HG02870 (cell line): ENCODE measurements at regions not wholly inside any gene's neighbourhood (a gene's known extent, or its start where the extent isn't known, plus 50 kb on each side); places are given as distances from the start of the nearest gene placed in this dataset.

ENCODE experiments used
- ATAC-seq: cut with Tn5 transposase; IDR thresholded peaks from one replicate; pipeline ENCODE4 v1.9.1; 2021; ENCODE audit warnings: mild to moderate bottlenecking, moderate library complexity; ENCODE audit not compliant: unreplicated experiment

DNA sequence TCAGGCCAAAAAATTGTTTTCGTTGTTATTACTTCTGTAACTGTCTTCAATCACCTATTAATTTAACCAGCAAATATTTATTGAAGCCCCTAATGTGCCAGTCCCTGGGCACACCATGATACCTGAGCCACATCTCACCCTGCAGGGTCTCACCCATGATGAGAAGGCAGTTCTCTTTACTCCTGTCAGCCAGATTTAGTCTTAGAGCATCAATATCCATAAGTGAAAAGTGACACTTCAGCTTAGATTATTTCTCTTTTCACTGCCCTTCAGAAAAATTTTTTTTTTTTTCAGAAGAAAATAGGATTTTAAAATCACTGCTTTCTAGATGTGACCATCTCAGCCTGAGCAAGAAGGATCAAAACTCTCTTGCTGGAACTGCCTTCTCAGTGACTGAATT lies 258.6 kb upstream of the NFE2L3 start:
- no peak for ATAC-seq

DNA sequence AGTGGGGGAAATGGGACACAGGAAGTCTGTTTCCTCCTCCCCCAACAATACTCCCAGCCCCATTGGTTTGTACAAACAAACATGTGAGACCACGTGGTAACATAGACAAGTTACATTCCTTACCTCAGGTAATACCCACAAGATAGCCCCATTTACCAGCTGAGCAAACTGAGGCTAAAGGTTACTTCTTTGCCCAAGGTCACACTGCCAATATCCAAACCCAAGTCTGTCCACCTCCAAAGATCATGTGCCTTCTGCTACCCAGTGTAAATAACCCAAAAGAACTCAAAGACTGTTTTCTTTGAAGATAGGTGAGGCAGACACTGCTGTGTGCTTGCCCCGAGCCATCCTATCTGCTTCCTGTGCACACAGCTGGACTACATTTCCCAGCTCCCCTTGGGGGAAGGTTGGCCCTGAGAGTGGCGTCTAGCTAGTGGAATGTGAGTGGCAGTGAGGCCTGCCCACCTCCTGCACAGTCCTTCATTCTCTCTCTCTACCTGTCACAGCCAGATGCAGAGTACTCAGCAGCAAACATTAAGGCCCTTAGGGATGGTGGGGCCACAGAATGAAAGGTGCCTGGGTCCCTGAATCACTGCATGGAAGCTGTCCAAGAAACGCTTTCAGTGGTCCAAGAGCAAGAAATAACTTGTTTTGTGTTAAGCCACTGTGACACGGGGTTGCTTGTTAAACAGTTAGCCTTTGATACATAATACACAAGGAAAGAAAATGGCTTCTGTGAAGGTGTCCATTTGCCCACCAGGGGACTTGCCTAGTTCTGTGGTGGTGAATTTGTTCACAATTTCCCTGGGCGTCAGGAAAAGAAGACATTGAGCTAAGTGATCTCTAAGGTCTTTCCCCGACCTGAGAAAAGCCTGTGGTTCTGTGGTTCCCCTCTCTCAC lies 257.7 kb upstream of the NFE2L3 start:
- ATAC-seq = peak; percentile 70

DNA sequence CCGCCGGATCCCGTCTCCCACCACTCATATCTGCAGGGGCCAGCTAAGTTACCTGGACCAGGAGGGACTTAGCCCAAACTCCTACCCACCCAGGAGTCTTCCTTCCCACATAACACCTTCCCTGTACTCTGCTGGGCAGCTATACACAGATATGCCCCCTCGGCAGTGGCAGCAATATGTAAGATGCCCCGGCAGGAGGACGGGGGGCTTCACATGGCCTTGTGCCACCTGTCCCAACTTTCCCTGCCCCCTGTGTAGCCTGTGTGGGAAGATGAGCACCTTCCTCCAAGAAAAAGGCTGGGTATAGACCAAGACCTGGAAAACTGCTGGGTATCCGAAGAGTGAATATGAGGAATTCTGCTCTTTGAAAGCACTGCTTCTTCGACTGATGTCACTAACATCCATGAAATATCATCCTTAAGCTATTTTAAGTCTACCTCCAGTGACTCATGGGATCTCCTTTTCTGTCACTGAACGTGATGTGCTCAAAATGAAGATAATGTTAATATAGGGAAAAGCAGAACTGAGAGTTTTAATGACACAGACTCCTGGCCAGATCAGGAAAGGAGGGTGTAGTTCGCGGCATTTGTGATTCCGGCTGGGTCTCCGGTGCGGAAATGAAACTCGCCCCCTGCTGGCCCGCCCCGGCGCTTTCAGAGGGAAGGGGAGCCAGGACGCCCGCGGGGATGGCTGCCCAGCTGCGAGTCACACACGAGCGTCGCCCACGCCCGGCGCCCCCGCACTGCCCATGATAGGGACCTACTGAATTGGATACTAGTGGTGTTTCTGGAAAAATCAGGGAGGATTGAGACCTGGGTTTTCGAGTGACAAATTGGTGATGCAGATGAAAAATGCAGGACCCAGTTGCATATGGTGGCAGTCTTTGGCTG lies 256.9 kb upstream of the NFE2L3 start:
- peak; percentile 47 for ATAC-seq

DNA sequence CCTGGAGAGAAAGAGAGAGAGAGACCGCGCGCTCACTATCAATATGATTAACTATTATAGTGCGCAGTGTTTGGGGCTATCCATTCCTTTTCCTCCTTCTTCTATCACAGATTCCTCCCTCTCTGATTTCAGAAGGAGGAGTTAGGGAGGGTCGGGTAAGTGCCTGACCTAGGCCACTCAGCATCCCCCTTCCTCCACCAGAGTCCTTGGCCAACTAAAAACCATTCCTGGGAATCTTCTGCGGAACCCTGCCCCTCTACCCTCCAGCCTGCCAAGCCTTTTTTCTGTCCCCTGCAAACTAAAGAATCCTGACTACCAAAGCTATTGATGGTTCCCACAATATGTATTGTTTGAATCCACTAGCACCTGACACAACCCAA lies 256.2 kb upstream of the NFE2L3 start:
- no peak for ATAC-seq

DNA sequence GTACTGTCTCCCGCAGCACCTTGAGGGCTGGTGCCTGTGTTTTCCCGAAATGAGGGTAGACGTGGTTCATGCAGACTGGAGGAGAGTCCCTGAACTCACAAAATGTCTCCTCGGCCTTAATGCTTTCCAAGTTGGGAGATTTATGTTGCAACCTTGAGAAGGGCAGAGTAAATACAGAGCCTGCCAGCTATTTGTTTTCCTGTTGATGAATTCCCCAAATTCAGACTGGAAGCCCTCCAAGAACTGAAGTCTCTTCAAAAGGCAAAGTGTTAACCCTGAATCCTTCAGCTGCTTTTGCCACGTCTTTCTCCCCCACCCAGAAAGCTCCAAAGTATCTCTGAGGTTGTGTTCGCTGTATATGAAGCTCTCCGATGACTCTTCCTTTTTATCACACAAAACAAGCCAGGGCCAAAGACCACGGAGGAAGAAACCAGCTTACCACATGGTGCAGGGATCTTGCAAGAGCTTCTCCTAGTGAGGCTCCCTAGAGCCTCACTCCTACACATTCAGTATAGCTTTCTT lies 254.7 kb upstream of the NFE2L3 start:
- ATAC-seq = no peak

DNA sequence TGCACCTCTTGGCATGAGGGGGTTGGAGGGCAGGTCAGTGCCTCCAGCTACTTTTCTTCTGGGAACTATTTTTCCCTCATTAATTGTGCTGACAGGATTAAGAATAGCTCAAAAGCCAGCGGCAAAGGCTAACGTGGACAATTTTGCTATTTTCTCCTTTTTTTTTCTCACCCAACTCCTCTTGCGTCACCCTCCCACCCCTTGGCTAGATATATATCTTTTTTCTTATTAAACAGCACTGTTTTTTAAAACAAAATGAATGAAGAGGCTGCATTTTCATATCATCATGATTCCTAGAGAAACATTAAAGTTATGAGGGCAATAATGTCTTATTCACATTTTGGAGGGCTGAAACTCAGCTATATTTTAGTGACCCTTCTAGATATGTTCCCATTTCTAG lies 251.8 kb upstream of the NFE2L3 start:
- no peak for ATAC-seq

DNA sequence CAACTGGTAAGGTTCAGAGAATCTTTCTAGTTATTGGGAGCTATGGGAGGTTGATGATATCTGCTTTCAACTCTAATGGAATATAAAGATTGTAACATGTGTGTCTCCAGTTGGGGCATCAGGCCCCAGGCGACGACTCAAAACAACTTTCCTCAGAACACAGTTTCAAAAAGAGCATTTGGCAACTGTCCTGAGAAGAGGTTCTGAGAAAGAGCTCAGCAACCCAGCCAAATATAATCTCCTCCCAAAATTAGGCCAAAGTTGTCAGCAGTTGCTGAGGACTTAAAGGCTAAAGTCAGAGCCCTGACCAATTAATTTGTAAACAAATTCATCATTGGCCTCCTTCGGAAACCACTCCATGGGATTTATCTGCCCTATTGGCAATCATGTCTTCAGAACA lies 251.1 kb upstream of the NFE2L3 start:
- no peak for ATAC-seq

DNA sequence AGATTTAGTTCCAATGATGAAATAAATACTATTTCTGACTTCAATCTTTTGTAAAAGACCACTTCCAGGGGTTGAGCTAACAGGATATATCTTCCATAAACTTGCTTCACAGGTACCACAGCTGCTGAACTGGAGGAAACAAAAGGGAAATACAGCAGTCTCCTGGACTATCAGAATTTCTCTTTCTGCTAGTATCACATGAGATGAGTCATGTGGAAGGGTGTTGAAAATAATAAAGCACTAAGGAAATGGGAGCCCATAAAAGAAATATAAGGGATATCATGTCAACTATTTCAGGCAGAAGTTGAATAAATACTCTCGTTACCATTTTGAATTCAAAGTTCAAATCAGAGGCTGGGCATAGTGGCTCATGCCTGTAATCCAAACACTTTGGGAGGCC lies 250.3 kb upstream of the NFE2L3 start:
- no peak for ATAC-seq

DNA sequence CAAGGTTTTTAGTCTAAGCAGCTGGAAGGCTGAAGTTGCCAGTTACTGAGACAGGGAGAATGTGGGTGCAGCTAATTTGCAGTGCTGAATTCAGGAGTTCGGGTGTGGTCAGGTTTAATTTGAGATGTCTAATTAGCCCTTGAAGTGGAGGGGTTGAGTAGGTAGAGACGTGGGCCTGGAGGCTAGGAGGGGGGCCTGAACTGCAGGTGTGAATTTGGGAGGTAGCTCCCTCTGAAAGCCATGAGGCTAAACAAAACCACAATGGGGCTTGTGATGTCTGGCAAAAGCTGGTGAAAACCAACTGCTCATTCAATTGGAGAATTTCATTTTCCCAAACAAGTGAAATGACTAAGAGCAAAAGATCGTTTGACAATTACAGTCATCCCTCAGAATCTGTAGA lies 246.0 kb upstream of the NFE2L3 start:
- ATAC-seq = no peak

DNA sequence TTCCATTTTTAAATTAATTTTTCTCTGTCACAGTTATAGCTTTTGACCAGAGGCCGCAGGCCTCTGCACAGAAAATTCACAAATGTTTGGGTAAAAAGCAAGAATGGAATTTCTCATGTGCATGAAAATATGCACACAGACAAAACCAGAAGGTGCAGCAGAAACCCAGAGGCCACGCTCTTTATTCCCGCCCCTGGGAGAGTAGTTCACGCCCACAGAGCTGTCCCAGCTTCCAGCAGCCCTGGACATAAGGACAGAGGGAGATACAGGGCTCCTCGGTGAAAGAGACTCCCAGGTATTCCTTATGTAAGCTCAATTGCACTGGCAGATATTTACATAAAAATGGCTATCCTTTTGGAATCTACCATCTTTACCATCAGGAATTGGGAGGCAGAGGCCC lies 245.2 kb upstream of the NFE2L3 start:
- no peak for ATAC-seq

DNA sequence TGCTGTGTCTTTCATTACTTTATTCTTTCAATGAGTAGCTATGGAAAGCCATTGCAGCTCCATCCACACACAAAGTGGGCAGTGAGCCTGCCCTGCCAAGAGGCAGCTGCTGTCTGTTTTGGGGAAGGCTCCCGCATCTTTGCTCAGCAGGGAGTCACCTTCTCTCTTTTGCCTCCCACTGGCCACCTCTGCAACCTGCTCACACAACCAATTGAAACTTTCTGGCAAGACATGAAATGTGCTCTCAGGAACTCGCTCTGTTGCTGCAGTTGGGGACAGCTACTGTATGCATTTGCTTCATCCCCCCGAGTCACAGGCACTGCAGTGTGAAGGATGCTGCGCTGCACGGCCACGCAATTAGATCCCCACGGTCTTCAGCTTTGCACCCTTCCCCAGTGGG lies 244.8 kb upstream of the NFE2L3 start:
- no peak for ATAC-seq

DNA sequence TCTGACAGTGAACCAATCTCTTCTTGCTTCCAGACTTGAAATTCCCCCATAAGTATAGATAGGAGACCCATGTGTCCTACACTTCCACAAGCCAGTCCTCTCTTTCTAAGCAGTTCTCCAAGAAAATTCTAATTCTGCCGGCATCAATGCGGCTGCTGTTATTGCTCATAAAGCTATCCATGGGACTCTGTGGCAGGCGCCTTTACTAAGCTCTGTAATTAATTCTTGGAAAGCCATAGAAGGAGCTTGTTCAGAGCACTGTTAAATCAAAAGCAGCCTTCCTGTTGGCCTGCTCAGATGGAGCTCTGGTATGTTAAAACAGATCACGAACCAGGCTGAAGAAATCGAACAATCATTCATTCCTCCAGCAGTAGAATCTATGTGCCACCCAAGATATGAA lies 244.3 kb upstream of the NFE2L3 start:
- no peak for ATAC-seq

DNA sequence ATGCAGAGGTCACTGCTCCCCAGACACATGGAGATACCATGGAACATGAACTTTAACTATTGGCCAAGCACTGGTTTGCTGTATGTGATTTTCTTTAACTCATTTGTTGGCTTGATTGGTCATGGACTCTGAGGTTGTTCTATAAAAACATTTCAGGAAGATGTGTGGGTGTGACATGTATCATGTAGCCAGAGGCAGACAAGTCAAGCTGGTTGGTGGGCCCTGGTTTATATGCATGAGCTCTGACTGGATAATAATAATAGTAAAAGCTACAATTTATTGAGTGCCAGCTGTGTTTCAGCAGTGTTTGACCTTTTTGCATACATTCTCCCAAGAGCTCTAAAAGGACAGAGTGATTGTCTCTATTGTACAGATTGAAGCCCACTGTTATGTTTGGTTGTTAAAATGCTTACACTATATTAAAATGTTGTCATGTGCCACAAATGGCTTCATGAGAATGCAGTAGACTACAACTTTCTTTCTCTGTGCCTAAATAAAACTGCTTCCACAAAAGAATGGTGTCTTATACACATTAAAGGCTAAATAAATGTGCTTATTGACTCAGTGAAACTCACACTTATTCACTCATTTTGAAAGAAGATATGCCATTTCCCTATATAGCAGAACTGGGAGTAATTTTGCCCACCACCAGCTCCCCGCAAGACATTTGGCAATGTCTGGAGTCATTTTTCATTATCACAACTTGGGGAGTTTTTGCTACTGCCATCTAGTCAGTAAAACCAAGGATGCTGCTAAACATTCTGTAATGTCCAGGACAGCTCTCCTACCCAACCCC lies 243.6 kb upstream of the NFE2L3 start:
- ATAC-seq = no peak

DNA sequence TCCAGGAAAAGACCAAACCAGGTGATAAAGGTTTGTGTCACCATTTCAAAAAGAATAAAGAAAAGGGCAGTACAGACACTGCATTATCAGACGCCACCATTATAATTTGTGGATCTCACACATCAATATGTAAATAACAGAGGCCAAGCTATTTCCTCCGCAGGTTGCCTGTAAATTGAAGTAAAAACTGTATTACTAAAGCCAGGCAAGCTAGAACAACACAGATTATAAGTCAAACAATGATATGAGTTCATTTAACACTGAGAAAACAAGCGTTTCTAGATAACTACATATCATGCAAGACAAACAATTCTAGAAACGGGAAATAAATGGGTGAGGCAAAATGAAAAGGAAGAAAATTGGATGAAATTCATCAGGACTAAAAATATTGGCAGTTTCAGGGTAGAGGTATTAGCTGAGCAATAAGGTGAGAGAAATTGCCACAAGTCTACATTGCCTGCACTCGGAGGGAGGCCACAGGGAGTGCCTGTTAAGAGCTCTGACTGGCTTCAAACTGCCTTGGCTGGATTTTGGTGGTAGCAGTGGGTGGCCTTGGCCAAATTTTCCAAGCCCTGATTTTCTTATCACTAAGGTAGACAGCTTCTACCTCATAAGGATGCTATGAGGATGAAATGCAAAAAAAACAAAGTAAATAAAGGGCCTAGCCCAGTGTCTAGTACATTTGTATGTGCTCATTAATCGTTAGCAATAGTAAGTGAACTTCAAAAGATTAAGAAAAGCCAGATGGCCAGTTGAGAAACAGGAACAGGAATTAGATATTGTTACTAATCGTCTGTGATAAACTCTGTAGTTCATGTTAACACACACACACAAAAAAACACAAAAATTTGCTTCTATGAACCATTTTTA lies 240.0 kb upstream of the NFE2L3 start:
- ATAC-seq = no peak

DNA sequence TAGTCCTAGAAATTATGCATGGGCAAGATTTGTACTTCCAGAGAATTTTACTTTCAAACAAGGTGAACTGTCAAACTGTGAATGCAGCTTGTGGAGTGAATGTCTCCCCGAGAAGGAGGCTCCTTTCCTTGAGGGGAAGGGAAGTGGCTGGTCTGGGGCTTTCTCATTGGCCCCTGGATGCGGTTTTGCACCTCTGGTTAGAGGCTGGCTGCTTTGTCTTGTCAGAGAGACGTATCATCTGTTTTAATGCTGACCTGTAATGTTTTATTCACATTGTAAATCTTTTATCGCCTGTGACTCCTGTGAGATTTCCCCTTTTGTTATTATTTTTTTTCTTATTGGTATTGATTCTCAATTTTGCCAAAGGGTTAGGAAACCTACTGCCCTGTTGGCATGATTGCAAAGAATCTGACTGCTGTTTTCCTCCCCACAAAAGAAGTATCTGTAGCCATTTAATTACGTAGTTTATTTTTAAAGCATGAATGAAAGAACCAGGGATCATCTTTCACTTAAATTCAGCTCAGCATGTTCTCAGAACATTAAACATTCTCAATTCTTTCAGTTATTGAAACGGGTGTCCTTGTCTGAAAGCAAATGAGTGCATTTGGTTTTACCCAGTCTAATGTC lies 238.3 kb upstream of the NFE2L3 start:
- ATAC-seq = no peak

DNA sequence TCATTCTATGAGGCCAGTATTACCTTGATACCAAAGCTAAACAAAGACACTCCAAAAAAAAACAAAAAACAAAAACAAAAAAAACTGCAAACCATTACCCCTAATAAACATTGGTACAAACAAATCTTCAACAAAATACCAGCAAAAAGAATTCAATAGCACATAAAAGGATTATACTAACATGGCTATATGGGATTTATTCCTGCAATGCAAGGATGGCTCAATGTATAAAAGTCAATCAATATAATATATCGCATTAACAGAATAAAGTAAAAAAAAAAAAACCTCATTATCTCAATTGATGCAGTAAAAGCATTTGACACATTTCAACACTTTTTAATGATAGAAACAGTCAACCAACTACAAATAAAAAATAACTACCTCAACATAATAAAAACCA lies 233.3 kb upstream of the NFE2L3 start:
- ATAC-seq = no peak

DNA sequence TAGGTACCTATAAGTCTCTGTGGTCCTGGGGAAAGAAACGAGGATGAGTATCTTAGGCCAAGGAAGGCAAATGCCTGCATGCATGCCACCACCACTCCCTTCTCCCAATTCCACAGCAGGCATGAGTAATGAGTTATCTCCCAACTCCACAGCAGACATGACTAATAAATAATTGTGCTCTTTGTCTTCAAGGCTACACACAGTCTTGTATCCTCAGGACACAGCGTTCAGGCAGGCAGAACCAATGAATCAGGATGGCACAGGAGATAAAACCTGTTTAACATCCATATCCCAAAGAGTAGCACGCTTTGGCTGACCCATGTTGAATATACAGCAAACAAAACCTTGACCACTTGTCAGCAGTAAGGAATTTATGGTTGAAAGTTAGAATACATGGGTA lies 229.7 kb upstream of the NFE2L3 start:
- ATAC-seq = no peak

DNA sequence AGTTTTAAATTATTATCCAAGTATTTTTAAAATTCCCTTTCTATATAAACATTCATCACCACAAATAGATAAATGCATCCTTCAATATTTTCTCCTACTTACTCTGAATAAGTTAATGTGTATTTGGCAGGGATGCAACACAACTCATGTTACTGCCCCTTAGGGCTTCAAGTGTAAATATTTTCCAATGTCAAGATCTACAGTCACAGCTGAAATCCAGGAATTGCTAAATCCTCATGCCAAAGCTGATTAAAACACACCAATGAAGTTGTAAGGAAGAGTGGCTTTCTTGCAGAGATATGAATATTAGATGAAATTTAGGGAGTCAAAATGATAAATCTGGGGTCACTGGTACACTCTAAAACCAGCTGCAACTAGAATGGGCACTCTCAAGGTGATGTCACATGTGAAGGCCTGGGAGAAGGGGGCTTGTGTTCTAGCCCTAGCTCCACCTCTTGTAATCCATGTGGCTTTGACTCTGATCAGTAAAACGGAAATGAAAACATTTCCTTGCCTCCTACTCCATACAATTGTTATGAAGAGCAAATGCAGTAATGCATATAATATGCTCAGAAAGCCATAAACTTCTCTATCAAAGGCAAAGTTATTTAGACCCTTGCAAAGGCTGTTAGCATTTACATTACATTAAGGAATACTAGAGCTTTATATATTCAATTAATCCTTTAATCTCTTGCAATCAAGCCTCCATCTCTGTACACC lies 228.1 kb upstream of the NFE2L3 start:
- ATAC-seq = no peak

DNA sequence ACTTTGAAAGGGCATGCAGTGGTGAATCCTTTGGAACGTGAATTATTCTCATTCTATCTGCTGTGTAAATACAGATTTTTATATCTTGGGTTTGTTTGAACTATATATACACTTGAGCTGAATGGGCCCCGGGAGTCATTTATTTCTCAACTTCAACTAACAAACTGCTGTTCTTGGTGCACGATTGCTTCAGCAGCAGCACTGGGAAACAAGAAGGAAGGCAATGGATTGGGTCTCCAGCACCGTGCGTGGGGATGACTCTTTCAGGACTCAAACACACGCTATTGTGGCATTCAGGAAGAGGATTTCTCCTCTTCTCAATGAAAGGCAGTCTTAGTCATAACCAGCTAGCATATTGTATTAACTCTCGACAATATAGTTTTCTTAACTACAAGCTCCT lies 226.0 kb upstream of the NFE2L3 start:
- ATAC-seq = no peak
